OCI-M2 (cell line): ENCODE measurements at regions not wholly inside any gene's neighbourhood (a gene's known extent, or its start where the extent isn't known, plus 50 kb on each side); places are given as distances from the start of the nearest gene placed in this dataset.

Source experiments
- DNase-seq: peaks from one replicate; lab custom pipeline; 2025; ENCODE audit not compliant: unreplicated experiment; lab: John Stamatoyannopoulos, UW

DNA sequence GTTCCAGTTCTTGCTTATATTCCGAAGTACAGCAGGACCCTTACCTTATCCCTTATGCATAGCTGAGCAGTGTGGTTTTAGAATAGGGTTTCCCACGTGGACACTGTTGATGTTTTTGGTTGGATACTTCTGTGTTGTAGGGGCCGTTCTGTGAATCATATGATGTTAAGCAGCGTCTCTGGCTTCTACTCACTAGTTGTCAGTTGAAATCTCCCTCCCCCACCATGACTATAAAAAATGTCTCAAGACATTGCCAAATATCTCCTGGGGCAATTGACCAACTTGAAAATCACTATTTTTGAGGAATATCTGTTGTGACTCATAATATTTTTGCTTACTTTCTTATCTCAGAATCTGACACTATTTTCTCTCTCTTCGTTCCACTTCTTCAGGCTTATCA lies 713.7 kb downstream of the TSN start:
- no peak for DNase-seq

DNA sequence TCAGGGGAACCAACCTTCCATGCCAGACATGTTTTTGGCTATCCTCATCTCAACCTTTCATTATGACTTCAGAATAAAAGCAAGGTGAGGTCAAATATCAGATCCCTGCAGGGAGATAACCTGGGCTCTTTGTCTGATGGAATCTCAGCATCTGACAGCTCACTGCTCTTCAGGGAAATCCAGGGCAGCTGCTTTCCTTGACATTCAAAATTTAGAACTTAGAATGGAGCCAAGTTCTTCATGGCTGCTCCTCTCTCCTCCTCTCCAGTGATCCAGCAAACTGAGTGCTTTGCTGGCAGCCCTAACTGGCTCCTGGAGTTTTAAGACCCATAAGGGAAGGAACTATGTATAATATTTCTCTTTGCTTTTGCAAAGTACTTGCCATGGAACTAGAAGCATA lies 716.3 kb downstream of the TSN start:
- no peak for DNase-seq

DNA sequence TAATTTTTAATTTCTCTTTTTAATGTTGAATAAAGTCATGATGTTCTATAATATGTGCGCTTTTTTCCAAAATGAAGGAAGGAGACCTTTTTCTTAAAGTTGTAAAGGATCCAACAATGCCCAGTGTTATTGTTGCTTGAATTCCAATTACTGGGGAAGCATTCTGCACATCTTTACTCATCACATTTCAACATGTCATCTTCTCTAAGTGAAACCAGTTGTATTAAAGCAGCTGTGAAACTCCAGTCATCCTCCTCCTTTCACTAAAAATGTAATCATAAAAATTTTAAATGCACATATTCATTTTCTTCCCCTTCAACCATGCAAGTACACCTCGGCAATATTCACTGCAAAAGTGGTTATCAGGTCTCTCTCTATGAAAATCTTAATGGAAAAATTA lies 722.7 kb downstream of the TSN start:
- no peak for DNase-seq

DNA sequence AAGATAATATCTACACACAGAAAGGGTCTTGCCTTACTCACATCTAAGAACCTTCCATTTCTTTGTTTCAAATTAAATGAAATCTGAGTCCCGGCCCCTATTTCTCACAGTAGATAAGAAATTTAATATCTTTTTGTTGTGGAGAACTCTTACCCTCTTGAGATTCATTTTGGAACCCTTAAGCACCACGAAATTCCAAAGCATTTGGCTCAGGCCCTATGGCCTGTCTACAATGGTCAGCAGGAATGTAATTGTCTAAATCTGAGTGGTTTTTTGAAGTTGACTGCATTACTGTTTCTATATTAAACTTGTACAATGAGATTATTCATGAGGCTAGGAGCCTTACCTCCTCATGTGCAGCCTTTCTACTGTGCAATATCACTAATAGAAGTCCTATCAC lies 723.3 kb downstream of the TSN start:
- no peak for DNase-seq

DNA sequence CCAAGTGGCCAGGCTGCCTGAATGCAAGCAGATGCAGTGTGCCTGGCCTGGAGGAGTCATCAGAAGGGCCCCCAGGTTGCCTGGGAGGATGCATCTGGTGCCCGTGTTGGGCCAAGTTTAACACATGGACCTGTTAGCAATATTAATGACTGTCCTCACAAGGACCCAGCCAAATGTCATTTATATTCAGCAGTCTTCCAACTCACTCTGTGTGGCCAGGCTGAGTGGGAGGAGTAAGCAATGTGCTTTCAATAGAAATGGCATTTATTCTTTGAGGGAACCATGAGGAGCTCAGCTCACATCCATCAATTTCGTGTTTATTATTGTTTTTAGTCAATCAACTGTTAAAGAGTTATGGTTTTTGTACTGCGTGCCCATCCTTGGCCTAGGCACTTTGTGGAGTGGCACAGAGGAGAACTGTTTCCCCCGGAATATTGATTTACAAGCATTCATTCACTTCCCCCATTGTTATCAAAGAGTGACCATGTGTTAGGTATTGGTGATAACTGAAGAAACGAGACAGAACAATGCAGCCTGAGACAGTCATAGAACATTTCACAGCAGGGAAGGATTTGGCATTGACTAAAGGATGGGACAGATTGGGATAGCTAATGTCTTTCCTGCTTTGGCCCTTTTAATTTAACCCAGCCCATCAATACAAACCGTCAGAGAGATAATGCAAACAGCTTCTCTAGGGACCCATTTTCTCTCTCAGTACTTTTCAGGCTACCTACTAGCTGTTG lies 725.2 kb downstream of the TSN start:
- no peak for DNase-seq

DNA sequence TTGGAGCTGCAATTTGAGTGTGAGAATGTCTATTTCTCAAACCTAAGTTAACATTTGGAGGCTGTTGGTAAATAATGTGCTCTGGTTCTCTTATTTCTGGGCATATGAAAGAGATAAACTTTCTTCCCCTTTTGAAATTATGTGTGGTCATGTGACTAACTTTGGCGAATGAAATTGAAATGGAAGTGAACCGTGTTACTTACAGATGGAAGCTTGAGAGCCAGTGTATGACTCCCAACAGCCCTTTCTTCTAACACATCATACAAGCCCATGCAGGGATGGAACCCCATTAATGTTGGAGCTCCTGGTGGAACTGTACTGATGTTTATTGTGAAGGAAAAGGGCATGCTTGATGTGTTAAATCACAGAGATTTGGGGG lies 725.8 kb downstream of the TSN start:
- DNase-seq = no peak

DNA sequence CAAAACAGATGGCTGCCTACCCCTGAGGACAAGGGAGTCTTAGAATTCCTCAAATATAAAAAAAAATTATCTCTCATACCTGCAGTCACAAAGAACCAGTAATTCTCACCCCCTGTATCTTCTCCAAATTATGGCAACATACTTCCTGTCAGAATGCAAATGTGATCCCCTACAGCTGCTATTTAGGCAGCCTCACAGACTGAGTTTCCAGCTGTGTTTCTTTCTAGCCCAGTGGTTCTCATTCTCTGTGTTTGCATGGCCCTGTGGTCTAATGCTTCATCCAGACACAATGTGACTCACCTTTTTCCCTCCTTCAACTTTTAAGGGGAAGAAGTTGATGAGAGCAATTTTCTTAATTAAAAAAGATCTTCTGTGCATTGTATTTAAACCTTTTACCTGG lies 726.3 kb downstream of the TSN start:
- no peak for DNase-seq

DNA sequence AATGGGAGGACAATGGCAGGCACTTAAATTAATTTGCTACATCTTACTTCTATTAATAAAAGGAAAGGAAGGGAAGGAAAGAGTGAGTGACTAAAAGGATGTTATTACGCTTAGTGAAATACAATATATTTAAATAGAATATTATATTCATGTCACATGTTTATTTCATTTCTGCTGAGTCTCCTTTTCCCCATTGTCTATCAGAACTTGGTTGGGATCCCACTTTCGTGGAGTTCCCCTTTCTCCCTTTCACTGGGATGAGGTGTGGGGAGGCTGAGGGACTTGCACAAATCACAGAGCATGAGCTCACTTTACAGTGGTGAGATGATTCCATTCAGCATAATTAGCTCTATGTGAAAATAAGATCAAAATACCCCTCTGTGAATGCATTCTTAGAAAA lies 730.6 kb downstream of the TSN start:
- no peak for DNase-seq

DNA sequence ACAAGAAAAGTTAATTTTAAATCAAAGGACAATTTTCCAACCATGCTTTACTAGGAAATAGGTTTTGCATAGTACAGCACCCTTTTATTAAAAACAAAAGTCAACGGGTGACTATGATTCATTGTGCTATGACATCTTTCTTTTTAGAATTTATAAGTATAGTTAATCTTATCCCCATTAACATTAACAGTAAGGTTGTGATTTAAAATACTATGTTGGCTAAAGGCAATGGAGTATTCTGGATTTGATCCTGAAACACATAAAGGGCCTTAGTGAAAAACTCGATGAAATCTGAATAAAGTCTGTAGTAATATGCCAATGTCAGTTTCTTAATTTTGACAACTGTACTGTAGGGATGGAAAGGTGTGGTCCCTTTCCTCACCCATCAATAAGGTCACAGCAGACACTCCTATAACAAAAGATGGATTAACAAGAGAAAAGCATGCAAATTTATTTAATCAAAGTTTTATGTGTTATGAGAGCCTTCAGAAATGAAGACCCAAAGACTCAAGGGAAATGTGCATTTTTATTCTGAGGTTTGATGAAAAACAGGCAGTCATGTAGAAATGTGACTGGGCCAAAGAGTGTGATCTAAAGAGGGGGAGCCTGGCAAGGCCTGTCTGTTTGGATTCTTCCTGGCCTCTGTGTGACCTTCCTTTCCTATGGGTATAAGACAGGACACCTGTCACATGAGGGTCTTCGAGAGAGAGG lies 731.4 kb downstream of the TSN start:
- no peak for DNase-seq

DNA sequence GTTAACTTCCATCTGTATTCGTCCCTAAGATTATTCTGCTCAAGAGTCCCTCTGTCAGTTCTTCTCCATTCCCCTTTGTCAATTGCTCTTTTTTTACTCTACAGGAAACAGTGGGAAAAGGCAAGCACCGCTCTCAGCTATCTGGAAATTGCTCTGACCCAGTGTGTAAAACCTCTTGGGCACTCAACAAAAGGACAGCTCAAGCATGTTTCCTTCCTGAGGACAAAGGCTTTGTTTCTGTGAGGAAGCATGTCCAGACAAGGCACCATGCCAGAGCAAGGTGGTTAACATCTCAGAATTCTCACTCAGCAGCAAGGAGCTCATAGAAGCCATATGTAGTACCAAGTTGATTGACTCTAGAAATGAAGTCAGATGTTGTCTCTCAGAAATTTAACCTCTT lies 735.6 kb downstream of the TSN start:
- DNase-seq = no peak

DNA sequence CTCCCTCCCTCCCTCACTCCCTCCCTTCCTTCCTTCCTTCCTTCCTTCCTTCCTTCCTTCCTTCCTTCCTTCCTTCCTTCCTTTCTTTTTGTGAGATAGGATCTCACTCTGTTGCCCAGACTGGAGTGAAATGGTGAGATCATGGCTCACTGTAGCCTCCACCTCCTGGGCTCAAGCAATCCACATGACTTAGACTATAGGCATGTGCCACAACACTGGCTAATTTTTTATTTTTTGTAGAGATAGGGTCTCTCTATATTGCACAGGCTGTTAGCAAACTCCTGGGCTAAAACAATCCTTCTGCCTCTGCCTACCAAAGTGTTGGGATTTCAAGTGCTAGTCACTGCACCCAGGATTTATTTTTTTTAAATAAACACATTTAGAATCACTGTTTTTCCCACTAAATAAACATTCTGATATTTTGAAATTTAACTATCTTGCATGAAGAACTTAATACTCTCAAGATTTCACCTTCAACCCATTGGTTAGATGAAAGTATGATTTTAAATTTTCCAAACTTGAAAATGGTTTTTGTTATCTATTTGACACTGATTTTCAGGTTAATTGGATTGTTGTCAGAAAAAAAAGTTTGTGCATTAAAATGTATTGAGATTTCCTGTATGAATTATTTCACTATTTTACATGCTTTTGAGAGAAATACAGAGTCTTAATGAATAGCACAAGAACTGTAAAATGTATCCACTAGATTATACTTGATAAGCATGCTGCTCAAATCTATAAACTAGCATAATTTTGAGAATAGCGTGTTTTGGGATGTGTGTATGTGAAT lies 745.1 kb downstream of the TSN start:
- DNase-seq = no peak

DNA sequence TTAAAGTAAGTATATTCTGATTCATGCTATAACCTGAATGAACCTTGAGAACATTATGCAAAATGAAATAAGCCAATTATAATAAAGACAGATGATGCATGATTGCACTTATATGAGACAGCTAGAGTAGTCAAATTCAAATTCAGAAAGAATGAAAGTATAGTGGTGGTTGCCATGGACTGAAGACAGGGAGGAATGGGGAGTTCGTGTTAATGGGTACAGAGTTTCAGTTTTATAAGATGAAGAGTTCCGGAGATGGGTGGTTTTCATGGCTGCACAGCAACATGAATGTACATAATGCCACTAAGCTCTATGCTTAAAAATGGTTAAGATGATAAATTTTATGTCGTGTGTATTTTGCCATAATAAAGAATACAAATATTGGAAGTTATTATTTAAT lies 751.2 kb downstream of the TSN start:
- no peak for DNase-seq

DNA sequence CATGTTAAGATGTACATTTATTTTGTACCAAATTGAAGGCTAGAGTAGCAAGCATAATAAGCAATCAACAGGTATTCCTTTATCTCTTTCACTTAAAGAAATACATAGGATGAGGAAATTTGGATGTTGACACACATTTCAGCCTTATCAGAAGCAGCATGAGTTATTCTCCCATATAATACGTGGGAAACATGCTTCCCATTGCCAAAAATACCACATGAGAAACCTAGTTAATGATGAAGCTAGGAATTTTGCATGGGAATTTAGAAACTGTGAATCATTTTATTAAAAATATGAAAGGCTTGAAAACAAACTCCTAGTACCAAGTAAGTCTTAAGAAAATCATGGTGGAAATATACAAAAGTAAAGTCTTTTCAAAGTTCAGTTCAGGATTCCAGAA lies 751.8 kb downstream of the TSN start:
- no peak for DNase-seq

DNA sequence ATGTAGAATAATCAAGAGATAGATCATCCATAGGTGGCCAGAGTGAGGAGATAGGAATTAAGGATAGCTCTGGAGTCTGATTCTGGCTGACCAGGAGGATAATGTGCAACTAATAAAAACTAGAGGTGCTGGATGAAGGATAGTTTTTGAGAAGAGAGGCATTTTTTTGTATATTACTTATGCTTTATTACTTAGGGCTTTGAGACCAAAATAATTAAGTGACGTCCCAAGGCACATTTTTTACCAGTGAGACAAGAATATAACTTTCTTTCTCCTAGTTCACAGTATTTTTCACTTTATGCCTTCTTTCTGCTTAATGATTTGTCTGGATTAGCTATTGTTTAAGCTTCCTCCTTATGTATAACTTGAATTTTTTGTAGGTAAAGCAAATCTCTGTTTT lies 756.6 kb downstream of the TSN start:
- DNase-seq = no peak

DNA sequence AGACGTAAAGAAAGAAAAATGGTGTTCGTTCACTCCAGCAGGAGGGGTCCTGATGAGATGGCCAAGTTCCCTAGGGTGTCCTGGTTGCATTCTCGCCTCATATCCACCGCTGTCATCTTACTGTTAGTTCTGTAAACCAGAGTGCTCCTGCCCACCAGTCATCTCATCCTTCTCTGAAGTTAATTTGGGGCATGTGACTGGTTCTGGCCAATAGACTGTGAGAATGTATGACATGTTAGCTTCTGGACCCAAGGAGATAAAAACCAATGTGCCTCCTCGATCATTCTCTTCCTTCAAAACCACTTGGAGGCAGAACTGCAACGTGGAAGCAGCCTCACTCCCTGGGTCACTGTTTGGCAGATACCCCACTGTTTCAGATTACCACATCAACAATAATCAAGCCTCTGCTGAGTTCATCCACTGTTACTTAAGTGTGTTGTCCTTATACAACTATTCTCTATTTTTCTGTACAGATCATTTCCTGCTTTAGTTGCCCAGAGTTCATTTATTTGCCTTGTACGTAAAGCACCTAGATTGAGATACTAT lies 759.1 kb downstream of the TSN start:
- DNase-seq = no peak

DNA sequence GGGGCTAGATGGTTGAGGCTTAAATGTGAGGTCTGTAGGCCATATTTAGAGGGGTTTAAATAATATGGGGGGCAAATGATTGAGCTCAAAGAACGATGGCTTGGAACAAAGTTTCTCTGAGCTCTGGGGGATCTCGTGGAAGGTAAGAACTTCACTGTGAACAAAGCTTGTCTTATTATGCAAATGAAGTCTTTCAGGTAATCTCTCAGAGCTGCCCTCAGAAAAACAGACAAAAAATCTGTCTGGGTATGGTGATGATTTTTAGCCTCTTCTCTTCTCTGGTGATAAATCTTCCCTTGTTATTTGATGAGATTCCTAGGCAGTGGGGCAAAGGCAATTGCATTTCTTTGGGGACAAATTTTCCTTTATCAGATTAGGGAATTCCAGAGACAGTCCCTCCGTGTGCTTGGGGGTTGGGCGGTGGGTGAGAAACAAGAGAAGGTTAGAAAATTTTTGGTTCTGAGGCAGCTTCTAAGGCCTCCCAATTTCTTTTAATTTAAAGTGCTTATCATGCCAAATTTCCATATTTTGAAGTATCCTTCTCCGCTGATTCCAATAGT lies 760.4 kb downstream of the TSN start:
- no peak for DNase-seq

DNA sequence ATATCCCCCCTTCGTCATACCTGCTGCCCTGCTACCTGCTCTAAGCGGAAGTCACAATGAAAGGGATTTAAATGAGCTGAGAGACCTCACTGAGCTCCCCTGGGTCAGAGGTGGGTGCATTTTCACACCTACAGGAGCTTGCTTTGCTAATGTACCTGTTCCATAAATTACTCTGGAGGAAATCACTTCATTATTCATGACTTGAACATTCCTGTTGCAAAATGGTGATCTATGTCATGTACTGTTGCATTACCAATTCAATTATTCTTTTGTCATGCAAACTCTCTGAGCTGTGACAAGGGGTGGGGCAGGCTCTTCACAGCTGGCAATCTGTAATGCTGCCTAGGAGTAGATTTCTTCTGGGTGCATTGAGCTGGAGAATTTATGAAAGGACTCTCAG lies 761.3 kb downstream of the TSN start:
- no peak for DNase-seq

DNA sequence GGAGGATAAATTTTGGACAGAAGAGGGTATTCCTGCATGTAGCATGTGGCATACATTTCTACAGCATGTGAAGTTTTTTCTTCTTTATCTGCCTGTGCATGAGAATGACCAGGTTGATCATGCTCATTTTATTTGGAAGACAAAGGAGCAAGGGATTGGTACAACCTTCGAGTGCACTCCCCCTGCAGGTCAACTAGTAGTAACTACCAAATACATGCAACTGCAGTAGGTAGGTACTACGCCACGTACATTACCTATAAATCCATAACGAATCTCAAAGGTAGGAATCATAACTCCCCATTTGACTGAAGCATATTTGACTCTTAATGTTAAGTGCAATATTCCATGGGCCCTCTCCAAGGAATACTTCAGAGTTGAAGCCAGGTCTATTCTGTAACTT lies 763.9 kb downstream of the TSN start:
- DNase-seq = no peak

DNA sequence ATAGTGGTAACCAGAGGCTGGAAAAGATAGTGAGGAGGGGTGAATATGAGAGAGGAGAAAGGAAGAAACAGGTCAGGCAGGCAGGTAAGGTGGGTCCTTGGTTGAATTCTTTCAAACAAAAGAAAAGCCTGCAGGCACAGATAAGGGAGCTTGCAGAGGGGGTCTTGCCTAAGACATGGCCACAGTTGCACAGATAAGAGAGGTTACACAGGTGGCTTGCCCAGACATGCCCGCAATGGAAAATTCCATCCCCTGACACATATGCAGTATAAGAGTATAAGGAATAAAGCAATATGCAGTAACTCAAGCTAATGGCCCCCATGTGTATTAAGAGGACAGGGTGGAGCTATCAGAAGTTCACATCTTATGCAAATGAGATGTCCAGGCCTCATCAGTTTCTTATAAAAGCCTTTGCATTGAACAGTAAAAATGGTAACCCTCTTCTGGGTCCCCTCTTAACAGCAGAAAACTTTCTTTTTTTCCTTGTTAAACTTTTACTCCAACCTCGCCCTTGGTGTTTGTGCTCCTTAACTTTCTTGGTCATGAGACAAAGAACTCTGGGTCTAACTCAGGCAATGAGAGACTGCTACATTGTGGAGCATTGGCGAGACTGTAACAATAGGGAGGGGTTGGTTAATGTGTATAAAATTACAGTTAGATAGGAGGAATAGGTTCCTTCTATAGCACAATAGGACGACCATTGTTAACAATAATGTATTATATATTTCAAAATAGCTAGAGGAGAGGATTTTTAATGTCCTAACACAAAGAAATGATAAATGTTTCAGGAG lies 764.6 kb downstream of the TSN start:
- DNase-seq = no peak

DNA sequence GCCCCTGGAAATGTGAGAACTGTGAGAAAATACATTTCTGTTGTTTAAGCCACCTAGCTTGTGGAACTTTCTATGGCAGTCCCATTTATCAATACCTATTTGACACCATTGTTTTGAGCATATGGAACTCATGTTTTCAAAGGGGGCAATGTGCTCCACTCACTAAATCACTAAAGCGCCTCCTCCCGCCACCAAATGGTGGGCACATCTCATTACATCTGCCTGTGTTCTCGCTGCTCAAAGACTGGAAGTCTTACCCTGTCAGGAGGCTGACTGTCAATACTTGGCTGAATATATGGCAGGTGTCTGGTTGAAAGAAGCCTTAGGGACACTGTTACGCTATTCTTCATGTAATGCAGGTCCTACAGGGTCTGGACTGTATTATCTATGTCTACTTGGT lies 767.7 kb downstream of the TSN start:
- DNase-seq = no peak

DNA sequence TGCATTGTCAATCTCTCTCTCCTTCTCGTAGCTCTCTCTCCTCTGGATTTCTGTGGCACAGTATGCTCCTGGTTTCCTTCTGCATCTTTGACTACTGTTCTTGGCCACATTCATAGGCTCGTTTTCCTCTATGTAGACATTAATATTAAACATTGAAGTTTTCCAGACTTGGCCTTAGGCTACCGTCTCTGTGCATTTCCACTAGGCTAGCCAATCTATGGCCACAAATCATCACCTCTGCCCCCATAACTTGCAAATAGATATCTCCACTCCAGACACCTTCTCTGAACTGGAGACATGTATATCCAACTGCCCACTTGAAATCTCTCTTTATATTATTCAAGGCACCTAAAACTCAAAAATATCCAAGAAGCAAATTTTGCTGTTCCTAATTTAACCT lies 768.5 kb downstream of the TSN start:
- no peak for DNase-seq
